GM21528 (cell line): ENCODE measurements at regions not wholly inside any gene's neighbourhood (a gene's known extent, or its start where the extent isn't known, plus 50 kb on each side); places are given as distances from the start of the nearest gene placed in this dataset.

ENCODE experiments used
- ATAC-seq: cut with Tn5 transposase; IDR thresholded peaks from one replicate; pipeline ENCODE4 v1.9.1; 2021; ENCODE audit warnings: mild to moderate bottlenecking, moderate library complexity; ENCODE audit not compliant: unreplicated experiment, low FRiP score

DNA sequence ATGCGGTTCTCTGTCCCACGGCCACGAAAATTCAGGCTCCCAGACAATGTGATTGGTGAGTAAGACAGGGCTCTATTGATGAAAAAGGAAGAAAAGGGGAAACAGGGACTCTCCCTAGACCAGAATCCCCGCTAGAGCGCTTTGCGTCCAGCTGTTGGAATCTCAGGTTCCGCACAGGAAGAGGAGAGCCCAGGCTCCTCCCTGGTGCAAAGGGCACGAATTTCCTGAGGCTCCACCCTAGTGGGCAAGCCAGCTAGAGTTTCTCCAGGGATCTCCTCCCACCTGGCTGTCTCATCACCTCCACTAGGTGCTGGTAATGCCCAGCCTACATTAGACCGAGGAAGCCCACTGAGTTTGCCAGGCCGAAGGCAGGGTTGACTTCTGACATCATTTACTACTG lies 135.9 kb upstream of the SOX4 start:
- no peak for ATAC-seq

- ATAC-seq: no peak
Observed at GRCh38 chr6:21459641-21460040, 133.9 kb upstream of the SOX4 start.

GRCh38 chr6:21461844-21462518 lies 131.6 kb upstream of the SOX4 start:
- ATAC-seq: no peak

DNA sequence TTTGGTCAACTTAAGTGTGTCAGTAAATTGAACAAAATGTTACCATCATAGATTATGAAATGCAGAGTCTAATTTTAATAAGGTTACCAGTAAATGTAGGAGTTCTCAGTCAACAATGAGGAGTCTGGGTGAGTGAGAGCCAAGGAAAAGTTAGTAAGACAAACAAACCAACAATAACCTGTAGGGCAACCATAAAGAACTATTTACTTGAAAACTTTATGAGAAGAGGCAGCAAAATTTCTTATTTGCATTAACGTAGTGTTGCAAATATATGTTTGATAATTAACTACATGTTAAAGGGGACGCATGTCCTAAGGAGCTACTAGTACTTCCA lies 131.1 kb upstream of the SOX4 start:
- ATAC-seq: no peak

GRCh38 chr6:21467091-21467490 lies 126.5 kb upstream of the SOX4 start:
- no peak for ATAC-seq

- ATAC-seq: no peak
Observed at GRCh38 chr6:21468461-21468860, 125.1 kb upstream of the SOX4 start.

- ATAC-seq: no peak
Observed at GRCh38 chr6:21469213-21469612, 124.3 kb upstream of the SOX4 start.

GRCh38 chr6:21476112-21476511 lies 117.4 kb upstream of the SOX4 start:
- ATAC-seq: no peak

GRCh38 chr6:21478411-21478810 lies 115.1 kb upstream of the SOX4 start:
- no peak for ATAC-seq

DNA sequence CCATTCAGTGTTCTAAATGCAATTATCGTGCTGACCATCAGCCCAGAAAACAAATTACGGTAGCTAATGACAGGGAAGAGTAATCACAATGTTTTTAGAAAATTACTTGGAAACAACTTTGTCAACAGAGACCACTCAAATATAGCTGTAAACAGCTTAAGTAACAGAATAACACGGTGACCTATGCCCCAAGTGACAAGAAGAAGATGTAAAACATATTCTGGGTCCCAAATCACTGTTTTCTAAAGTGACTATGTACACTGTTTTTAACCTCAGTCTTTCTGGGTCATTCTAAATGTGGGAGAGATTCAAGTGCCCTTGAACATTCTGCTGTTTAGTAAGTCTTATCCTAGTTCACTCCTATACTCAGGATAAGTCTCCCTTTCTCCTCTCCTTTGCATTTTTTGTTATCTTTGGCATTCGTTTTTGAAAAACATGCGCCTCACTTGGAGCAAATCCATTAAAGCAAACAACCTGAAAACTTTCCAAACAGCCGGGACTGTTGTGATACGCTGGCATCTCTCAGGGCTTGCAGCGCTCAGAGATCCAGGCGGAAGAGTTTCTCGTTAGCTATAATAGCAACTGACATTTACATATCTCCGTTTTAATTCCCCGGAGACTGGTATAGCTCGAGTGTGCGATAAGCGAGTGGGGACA lies 114.5 kb upstream of the SOX4 start:
- no peak for ATAC-seq

DNA sequence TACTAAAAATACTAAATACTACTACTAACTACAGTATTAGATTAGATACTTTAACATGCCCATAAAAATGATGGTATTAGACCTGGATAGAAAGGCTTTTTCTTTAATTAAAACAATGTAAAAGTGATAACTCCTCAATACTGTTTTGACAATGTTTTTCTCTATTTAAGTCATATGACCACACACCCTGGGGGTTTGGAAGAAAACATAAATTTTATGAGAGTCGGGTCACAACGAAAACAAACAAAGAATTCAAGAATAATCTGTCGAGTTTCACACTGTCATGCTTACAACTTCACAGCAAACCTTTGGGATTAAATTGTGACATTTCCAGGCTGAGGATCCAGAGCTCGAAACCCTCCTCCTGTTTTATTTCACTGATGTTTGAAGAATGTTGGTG lies 107.4 kb upstream of the SOX4 start:
- ATAC-seq: no peak

DNA sequence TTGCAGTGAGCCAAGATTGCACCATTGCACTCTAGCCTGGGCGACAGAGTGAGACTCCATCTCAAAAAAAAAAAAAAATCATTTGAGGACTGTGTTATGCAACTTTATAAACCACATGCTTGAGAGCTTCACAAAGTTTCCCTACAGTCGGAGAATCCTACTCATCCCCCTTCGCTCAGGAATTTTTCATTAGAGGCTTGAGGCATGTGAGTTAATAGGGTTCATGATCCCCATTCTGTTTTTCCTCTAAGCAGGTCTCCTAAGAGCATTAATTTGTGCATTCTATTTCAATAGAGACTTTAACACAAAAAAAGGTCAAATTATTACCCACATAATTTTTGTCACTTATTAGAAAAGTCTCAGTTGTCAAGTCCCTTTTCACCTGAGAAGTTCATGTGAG lies 103.7 kb upstream of the SOX4 start:
- no peak for ATAC-seq

- ATAC-seq: no peak
Observed at GRCh38 chr6:21491955-21492354, 101.6 kb upstream of the SOX4 start.

DNA sequence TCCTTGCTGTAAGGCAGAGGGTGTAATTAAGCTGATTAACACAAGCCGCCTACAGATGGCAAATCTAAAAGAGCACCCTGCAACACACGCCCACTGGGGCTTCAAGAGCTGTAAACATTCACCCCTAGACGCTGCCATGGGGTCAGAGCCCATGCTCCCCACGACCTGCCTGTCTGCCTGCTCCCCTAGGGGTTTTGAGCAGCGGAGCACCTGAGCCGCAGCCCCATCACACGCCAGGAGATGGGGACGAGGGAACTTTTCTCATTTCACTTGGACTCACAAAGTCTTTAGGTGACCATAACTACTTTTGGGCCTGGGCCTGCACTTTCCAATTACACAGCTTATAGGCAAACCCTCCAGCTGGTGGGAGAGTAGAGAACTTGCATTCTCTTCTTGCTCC lies 99.0 kb upstream of the SOX4 start:
- no peak for ATAC-seq

- no peak for ATAC-seq
Observed at GRCh38 chr6:21496196-21496595, 97.4 kb upstream of the SOX4 start.

- no peak for ATAC-seq
Observed at GRCh38 chr6:21496706-21497105, 96.8 kb upstream of the SOX4 start.

- no peak for ATAC-seq
Observed at GRCh38 chr6:21500314-21501020, 93.1 kb upstream of the SOX4 start.

DNA sequence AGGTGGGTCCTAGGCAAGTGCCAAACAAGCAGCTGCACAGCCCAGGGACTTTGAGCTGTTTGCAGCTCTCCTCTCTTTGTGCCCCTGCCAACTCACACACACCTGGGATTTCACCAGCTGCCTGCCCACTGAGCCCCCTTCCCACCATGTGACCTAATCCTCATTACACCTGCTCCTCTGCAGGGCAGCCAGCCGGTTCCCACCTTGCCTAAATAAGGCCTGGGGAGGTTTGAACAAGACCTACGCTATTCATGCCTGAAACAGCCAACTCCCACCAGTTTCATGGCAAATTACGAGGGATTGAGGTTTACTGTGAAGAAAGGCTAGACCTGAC lies 92.6 kb upstream of the SOX4 start:
- no peak for ATAC-seq

- ATAC-seq: no peak
Observed at GRCh38 chr6:21501815-21502214, 91.7 kb upstream of the SOX4 start.

GRCh38 chr6:21502682-21503081 lies 90.9 kb upstream of the SOX4 start:
- no peak for ATAC-seq

GRCh38 chr6:21504790-21505189 lies 88.8 kb upstream of the SOX4 start:
- no peak for ATAC-seq

DNA sequence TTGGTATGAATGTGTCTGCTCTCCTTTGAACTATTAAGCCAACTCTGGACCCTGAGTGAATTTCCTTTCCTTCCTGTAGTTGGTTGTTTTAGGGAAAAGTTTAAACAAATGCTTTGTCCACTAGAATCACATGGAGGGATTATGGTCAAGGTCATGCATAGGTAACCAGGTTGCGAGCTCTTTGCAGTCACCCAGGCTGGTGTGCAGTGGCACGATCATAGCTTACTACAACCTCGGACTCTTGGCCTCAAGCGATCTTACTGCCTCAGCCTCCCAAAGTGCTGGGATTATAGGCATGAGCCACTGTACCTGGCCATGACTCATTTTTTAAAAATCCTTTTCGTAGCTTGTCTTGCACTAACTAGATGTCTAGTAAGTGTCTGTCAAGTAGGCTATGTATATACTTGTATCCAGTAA lies 88.0 kb upstream of the SOX4 start:
- no peak for ATAC-seq
